ENCODE measurements at regions not wholly inside any gene's neighbourhood (a gene's known extent, or its start where the extent isn't known, plus 50 kb on each side); places are given as distances from the start of the nearest gene placed in this dataset.

- no peak overlapping the region for H3K4me3 ChIP-seq
- TF ChIP-seq EP300 (IDR thresholded peaks at IDR 0.05) (no peak), POLR2A (IDR thresholded peaks at IDR 0.05; ENCODE audit: low read depth) (no peak), POLR2AphosphoS5 (IDR thresholded peaks at IDR 0.05) (no peak), CTCF (IDR thresholded peaks at IDR 0.05) (no peak)
- H3K36me3 ChIP-seq = no peaks in the 10 kb centered on the region
- no peaks in the 10 kb centered on the region for H3K9me3 ChIP-seq
- DNase-seq (ENCODE audit: extremely low spot score) = no peak
- 76% methylated on average over 1 of the region's 1 CpG for WGBS
- no peak overlapping the region for H3K27ac ChIP-seq (replicated peaks in 1 of 4)
- no peaks in the 10 kb centered on the region for H3K4me1 ChIP-seq
- no peaks in the 10 kb centered on the region for H3K27me3 ChIP-seq
- intact Hi-C loops (cut with DNase I) = no loop called here
Measured at GRCh38 chr9:29063031-29063430, 1489.8 kb upstream of the C9orf72 start.

GRCh38 chr9:29066141-29066640 is 1492.9 kb upstream of the C9orf72 start:
- Histone ChIP-seq H3K27ac (replicated peaks in 1 of 4) (no peak overlapping the region), H3K4me3 (no peak overlapping the region), H3K36me3 (no peaks in the 10 kb centered on the region), H3K4me1 (no peaks in the 10 kb centered on the region), H3K27me3 (no peaks in the 10 kb centered on the region), H3K9me3 (no peaks in the 10 kb centered on the region)
- no peak for DNase-seq (ENCODE audit: extremely low spot score)
- WGBS = 85% methylated on average over 3 of the region's 3 CpGs
- intact Hi-C loops (cut with DNase I) = no loop called here
- TF ChIP-seq EP300 (IDR thresholded peaks at IDR 0.05) (no peak), POLR2A (IDR thresholded peaks at IDR 0.05; ENCODE audit: low read depth) (no peak), POLR2AphosphoS5 (IDR thresholded peaks at IDR 0.05) (no peak), CTCF (IDR thresholded peaks at IDR 0.05) (no peak)

- Histone ChIP-seq H3K27me3 (no peaks in the 10 kb centered on the region), H3K4me3 (no peak overlapping the region), H3K27ac (replicated peaks in 1 of 4) (no peak overlapping the region), H3K4me1 (no peaks in the 10 kb centered on the region), H3K9me3 (no peaks in the 10 kb centered on the region), H3K36me3 (no peaks in the 10 kb centered on the region)
- no peak for DNase-seq (ENCODE audit: extremely low spot score)
- intact Hi-C loops (cut with DNase I) = no loop called here
- TF ChIP-seq POLR2A (IDR thresholded peaks at IDR 0.05; ENCODE audit: low read depth) (no peak), EP300 (IDR thresholded peaks at IDR 0.05) (no peak), POLR2AphosphoS5 (IDR thresholded peaks at IDR 0.05) (no peak), CTCF (IDR thresholded peaks at IDR 0.05) (no peak)
- WGBS = 80% methylated on average over 2 of the region's 2 CpGs
Measured at GRCh38 chr9:29068461-29068860, 1495.2 kb upstream of the C9orf72 start.

GRCh38 chr9:29069376-29069775 is 1496.1 kb upstream of the C9orf72 start:
- H3K4me3 ChIP-seq = no peak overlapping the region
- no peaks in the 10 kb centered on the region for H3K4me1 ChIP-seq
- DNase-seq (ENCODE audit: extremely low spot score) = no peak
- no peaks in the 10 kb centered on the region for H3K9me3 ChIP-seq
- no peaks in the 10 kb centered on the region for H3K27me3 ChIP-seq
- intact Hi-C loops (cut with DNase I) = no loop called here
- no peak overlapping the region for H3K27ac ChIP-seq (replicated peaks in 1 of 4)
- no peaks in the 10 kb centered on the region for H3K36me3 ChIP-seq
- TF ChIP-seq POLR2AphosphoS5 (IDR thresholded peaks at IDR 0.05) = no peak
- TF ChIP-seq POLR2A (IDR thresholded peaks at IDR 0.05; ENCODE audit: low read depth) = no peak
- no peak for TF ChIP-seq CTCF (IDR thresholded peaks at IDR 0.05)
- no peak for TF ChIP-seq EP300 (IDR thresholded peaks at IDR 0.05)

GRCh38 chr9:29078063-29078666 is 1504.9 kb upstream of the C9orf72 start:
- Histone ChIP-seq H3K27me3 (no peaks in the 10 kb centered on the region), H3K27ac (replicated peaks in 1 of 4) (no peak overlapping the region), H3K36me3 (no peaks in the 10 kb centered on the region), H3K4me1 (peaks cover 0 to 7% (median 0%) of the 10 kb centered on the region in 4 donors), H3K9me3 (no peaks in the 10 kb centered on the region), H3K4me3 (no peak overlapping the region)
- no peak for DNase-seq (ENCODE audit: extremely low spot score)
- 21% methylated on average over 3 of the region's 3 CpGs for WGBS
- TF ChIP-seq POLR2A (IDR thresholded peaks at IDR 0.05; ENCODE audit: low read depth) (no peak), EP300 (IDR thresholded peaks at IDR 0.05) (no peak), POLR2AphosphoS5 (IDR thresholded peaks at IDR 0.05) (no peak), CTCF (IDR thresholded peaks at IDR 0.05) (no peak)
- intact Hi-C loops (cut with DNase I) = no loop called here

Data from esophagus muscularis mucosa (tissue), 4 donors.